ENCODE measurements at regions not wholly inside any gene's neighbourhood (a gene's known extent, or its start where the extent isn't known, plus 50 kb on each side); places are given as distances from the start of the nearest gene placed in this dataset.

- no peak for DNase-seq (ENCODE audit: low read depth)
Observed at GRCh38 chr18:27899893-27900292, 277.0 kb downstream of the CDH2 start.

DNA sequence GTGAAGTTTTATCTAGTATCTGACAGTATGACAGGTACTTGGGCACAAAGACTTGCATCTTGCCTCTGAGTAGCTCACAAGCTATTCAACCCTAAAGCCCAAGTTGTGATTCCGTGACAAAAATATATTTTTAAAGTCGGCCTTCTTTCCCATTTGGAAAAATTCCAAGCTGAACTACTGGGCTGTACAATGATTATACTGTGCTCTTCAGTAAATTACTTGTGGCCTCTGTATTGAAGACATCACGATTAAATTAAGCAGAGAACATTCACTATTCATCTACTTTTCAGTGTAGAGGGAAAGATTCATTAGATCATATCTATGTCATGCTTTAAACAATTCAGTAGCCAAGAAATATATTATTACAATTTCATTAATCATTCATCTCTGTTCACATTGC, 282.2 kb downstream of the CDH2 start:
- DNase-seq (ENCODE audit: low read depth) = no peak

GRCh38 chr18:27887711-27888495, 289.0 kb downstream of the CDH2 start:
- DNase-seq (ENCODE audit: low read depth) = peak; percentile 31

DNA sequence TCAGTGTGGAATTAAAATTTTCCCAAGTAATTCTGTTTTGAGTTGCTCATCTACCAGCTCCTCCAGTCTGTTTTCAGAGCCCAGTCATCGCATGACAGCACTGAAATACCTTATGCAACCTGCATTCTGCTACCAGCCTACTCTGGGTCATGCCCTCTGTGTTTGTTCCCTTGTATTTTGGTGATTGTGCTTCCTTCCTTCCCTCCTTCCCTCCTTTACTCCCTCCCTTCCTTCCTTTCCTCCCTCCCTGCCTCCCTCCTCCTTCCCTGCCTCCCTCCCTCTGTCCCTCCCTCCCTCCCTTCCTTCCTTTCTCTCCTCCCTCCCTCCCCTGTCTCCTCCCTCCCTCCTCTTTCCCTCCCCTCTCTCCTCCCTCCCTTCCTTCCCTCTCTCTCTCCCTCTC, 289.6 kb downstream of the CDH2 start:
- DNase-seq (ENCODE audit: low read depth) = peak; percentile 68

GRCh38 chr18:27879540-27879939, 297.4 kb downstream of the CDH2 start:
- no peak for DNase-seq (ENCODE audit: low read depth)

GRCh38 chr18:27871726-27872125, 305.2 kb downstream of the CDH2 start:
- no peak for DNase-seq (ENCODE audit: low read depth)

GRCh38 chr18:27869735-27870134, 307.2 kb downstream of the CDH2 start:
- DNase-seq (ENCODE audit: low read depth) = no peak

GRCh38 chr18:27865431-27865830, 311.5 kb downstream of the CDH2 start:
- peak; percentile 37 for DNase-seq (ENCODE audit: low read depth)

DNA sequence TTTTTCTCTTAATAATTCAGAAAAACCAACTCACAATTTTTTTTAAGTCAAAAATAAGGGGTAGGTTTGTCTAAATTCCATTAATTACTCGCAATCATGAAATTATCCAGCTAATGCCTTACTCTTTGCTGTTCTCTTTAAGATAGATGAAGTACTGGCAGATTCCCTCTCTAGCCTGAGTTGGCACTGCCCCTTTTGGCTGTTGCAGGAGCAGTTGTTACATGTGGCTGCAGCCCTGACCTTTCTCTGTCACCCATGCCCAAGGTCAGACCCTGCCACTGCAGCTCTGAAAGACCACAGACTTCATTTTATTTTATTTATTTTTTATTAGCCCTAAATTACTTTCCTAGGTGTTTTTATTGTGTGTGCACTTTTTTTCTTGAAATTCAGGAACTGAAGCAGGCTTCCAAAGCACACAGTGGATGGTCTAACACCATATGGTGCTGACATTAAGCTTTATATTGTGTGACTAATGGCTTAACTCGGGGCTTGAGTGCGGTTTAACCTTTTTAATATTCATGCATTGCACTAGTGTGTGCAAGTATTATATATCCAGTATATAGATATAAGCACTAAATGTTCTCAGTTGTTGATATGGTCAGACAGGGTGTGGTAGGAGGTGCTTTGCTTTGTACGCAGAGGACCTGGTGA, 313.0 kb downstream of the CDH2 start:
- no peak for DNase-seq (ENCODE audit: low read depth)

DNA sequence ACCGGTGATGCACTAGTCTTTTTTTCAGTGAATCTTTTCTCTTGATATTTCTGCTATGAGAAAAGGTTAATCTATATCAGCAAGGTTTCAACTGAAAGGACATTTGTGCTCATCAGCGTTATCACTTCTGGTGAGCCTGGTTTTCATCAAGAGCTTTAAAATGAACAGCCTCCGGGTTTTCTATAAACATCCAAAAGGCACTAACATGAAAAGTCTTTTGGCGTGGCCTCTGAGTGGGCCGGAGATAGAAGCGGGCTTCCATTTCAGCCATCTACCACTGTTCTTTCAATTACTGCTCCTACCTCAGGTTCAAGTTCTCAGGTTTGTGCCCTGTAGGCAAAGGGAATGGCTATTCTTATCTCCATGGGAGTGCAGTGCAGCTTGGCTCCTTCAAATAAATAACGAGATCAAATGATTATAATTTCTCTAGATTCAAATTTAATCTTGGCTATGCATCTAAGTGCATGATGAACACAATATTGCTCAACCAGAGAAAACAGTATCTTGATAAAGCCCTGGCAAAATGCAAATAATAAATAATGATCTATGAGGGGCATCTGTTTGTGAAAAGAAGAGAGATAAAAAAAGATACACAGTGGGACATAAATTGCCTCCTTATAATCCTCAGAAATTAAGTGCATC, 314.8 kb downstream of the CDH2 start:
- no peak for DNase-seq (ENCODE audit: low read depth)

DNA sequence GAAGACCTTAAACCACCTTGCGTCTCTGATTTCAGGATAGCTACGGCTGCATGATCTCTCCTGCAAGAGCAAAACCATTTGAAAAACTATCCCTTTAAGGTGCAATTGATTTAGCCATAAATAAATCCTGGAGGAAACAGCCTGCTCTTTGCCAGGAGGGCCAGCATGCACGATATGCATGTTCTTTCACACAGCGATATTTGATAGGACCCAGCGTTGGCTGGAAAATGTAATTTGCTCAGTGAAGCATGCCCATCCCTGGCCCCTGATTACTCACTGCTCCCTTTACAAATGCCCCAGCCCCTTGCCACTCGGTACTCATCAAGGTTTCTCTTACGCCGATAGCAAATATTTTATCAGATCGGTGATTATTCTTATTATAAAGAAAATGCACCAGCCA, 315.4 kb downstream of the CDH2 start:
- peak; percentile 28 for DNase-seq (ENCODE audit: low read depth)

DNA sequence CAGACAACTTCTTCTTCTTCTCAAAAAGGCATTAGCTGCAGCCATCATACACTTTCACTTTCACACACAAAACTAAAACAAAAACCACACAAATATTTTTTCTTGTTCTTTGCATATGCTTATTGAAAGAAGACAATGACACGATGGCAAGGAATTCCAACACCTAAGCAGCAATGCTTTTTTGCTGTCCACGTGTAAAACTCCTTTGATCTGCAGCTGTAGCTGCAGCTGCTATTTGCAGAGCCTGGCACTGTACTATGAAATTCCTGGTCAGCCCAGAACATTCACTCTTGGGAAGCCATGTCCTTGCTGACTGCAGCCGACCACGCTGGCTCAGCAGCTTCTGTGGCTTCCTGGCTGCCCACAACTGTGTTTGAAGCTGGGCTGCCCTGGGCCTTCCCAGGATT, 316.2 kb downstream of the CDH2 start:
- DNase-seq (ENCODE audit: low read depth) = peak; percentile 69

DNA sequence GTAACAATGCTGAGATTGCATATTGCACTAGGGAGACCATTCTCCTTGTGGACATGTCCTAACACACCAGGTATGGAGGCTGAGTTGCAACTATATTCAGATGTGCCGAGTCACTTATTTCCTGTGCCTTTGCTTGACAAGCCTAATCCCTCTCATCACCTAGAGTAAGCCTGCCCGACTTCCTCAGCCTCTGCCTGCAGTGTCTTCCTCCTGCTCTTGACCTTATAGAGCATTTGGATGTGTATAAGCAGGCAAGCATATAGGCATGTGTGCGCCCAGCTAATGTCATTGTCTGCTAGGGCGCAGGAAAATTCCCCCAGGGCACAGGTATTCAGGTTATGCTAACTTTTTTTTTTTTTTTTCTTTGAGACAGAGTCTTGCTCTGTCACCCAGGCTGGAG, 316.9 kb downstream of the CDH2 start:
- no peak for DNase-seq (ENCODE audit: low read depth)

DNA sequence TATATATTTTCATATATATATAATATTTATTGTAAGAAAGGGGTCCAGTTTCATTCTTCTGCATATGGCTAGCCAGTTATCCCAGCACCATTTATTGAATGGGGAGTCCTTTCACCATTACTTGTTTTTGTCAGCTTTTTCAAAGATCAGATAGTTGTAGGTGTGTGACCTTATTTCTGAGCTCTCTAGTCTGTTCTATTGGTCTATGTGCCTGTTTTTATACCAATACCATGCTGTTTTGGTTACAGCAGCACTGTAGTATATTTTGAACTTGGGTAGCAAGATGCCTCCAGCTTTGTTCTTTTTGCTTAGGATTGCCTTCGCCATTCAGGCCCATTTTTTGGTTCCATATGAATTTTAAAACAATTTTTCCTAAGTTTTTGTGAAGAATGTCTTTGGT, 320.1 kb downstream of the CDH2 start:
- DNase-seq (ENCODE audit: low read depth) = no peak

DNA sequence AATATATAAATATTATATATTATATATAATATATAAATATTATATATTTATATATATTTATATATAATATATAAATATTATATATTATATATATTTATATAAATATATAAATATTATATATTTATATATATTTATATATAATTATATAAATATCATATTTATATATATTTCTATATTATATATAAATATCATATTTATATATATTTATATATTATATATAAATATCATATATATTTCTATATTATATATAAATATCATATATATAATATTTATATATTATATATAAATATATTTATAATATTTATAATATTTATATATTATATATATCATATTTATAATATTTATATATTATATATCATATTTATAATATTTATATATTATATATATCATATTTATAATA, 321.4 kb downstream of the CDH2 start:
- peak; percentile 12 for DNase-seq (ENCODE audit: low read depth)

DNA sequence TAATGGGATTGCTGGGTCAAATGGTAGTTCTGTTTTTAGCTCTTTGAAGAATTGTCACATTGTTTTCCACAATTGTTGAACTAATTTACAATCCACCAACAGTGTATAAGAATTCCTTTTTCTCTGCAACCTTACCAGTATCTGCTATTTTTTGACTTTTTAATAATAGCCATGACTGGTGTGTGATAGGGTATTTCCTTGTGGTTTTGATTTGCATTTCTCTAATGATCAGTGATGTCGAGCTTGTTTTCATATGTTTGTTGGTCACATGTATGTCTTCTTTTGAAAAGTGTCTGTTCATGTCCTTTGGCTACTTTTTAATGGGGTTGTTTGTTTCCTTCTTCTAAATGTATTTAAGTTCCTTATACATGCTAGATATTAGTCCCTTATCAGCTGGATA, 322.3 kb downstream of the CDH2 start:
- DNase-seq (ENCODE audit: low read depth) = no peak

DNA sequence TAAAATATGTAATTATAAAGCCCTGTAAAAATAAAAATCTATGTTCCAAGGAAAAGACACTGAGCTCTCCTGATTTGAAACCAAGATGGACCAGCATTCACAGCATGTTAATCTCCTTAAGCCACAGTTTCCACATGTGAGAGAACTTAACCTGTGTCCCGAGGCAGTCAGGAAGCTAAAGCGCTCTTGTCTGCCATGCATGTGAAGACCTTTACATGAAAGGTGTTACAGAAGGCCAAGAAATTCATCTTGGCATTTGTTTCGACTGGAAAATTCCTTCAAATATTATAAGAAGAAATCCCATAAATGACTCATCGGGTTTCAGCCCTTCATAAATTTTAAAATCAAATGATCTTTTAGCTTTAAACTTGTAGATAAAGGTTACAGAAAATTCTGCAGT, 328.6 kb downstream of the CDH2 start:
- DNase-seq (ENCODE audit: low read depth) = no peak

- no peak for DNase-seq (ENCODE audit: low read depth)
Observed at GRCh38 chr18:27847412-27847811, 329.5 kb downstream of the CDH2 start.

- DNase-seq (ENCODE audit: low read depth) = peak; percentile 23
Observed at GRCh38 chr18:27845897-27846296, 331.0 kb downstream of the CDH2 start.

DNA sequence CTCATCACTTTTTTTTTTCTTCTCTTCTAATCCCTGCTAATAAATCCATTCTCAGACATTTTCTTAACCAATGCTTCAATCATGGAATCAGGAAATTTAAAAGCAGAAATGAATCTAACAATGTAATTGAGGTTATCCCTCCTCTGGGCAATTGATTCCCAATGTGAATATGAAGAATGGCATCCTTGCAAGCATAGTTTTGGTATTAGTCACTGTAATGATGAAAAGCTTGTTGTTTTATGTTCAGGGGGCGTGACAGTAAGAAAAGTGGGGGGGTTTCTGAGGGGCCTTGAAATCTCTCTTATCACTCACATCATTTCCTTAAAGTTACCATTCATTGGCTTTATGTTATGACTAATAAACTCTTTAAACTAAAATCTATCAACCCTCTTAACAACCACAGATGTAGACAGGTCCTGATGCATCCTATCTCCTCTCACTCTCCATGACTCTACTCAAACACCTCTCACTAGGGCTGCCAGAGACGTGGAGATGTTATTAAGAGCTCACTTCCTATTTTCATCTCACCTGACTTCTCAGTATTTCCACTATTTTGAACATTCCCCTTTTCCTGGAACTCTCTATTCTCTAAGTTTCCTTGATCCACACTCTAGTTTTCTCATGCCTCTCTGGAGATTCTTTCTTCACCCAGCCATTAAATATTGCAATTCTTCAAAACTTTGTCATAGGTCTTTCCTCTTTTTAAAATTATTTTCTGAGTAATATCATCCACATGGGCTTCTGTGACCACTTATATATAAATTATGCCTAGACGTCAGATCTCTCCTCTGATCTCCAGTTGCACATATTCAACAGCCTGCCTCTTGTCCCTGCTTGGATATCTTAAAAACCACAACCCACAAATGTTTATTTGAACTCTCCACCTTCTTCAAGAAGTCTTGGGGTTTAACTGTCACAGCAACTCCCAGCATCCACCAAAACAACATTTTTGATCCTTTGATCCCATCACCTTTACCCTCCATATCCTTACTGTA, 332.9 kb downstream of the CDH2 start:
- peak; percentile 94 for DNase-seq (ENCODE audit: low read depth)

DNA sequence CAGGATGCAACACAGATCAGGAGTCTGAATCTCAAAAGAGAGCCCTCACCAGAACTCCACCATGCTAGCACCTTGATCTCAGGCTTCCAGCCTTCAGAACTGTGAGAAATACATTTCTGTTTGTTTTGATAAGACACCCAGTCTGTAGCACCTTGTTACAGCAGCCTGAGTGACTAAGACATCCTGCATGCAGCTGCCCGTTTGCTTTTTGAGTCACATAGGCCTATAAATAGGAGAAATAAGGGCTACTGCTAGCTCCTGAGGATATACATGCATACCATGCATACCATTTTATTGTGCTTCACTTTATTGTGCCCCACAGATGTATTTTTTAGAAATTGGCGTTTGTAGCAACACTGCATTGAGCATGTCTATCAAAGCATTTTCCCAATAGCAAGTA, 337.8 kb downstream of the CDH2 start:
- peak; percentile 94 for DNase-seq (ENCODE audit: low read depth)

- DNase-seq (ENCODE audit: low read depth) = no peak
Observed at GRCh38 chr18:27838225-27838624, 338.7 kb downstream of the CDH2 start.
